SK-N-SH (cell line): ENCODE measurements at regions not wholly inside any gene's neighbourhood (a gene's known extent, or its start where the extent isn't known, plus 50 kb on each side); places are given as distances from the start of the nearest gene placed in this dataset.

ENCODE experiments used
- CTCF ChIA-PET: fragments of 300-600, 350-600 bp; formaldehyde crosslinking; extraction: SDS; loops from one replicate; lab custom pipeline; 2021; lab: Yijun Ruan, JAX
- POLR2A ChIA-PET: fragments of 350-600 bp; sonication (Branson Sonifier 250); formaldehyde crosslinking; extraction: SDS; loops from one replicate; lab custom pipeline; 2020; ENCODE audit warnings: antibody characterized with exemption, inconsistent platforms; lab: Yijun Ruan, JAX
- DNase-seq: peaks from one replicate; pipeline ENCODE4 v3.0.0; 2012
- H2AFZ ChIP-seq: fragments of 200-600 bp; sonication (generic); 2 replicates; pipeline ENCODE4 v1.8.1; 2016; ENCODE audit warnings: antibody characterized with exemption, mild to moderate bottlenecking, low read depth
- H3F3A ChIP-seq: fragments of 200-600 bp; sonication (generic); replicated peaks from 2 replicates; pipeline ENCODE3; 2016; ENCODE audit warnings: antibody characterized with exemption, mild to moderate bottlenecking; ENCODE audit not compliant: insufficient read depth
- H3K27ac ChIP-seq, 2 experiments: fragments of 200-500 bp in 1 of 2; fragments of 200-600 bp in 1 of 2; sonication (Bioruptor generic) in 1 of 2; sonication (generic), shearing (Covaris generic) in 1 of 2; 2 replicates each; pipeline versions ENCODE4 v1.5.1 to v1.6.1; 2014 to 2016; ENCODE audit warnings: low read depth in 2 of 2, inconsistent platforms in 1 of 2, low read length in 1 of 2, mild to moderate bottlenecking in 1 of 2, mixed read lengths in 1 of 2
- H3K27me3 ChIP-seq: fragments of 200-600 bp; sonication (generic), shearing (Covaris generic); 2 replicates; pipeline ENCODE4 v1.6.1; 2016; ENCODE audit warnings: mixed run types; ENCODE audit not compliant: insufficient read depth
- H3K36me3 ChIP-seq, 2 experiments: fragments of 200-500 bp in 1 of 2; fragments of 200-600 bp in 1 of 2; sonication (Bioruptor generic) in 1 of 2; sonication (generic) in 1 of 2; replicated peaks in 1 of 2; 2 replicates each; pipeline versions ENCODE3 to v1.5.1; 2014 to 2016; ENCODE audit warnings: low read length in 1 of 2, mild to moderate bottlenecking in 1 of 2; ENCODE audit not compliant: insufficient read depth in 2 of 2, control insufficient read depth in 1 of 2
- H3K4me1 ChIP-seq, 2 experiments: fragments of 200-500 bp in 1 of 2; fragments of 200-600 bp in 1 of 2; sonication (Bioruptor generic) in 1 of 2; sonication (generic), shearing (Covaris generic) in 1 of 2; 2 replicates each; pipeline versions ENCODE4 v1.5.1 to v1.6.1; 2014 to 2016; ENCODE audit warnings: low read depth in 1 of 2, low read length in 1 of 2, mixed run types in 1 of 2; ENCODE audit not compliant: insufficient read depth in 2 of 2, control insufficient read depth in 1 of 2
- H3K4me2 ChIP-seq: fragments of 200-600 bp; sonication (generic), shearing (Covaris generic); 2 replicates; pipeline ENCODE4 v1.6.1; 2017; ENCODE audit warnings: mixed run types
- H3K4me3 ChIP-seq, 2 experiments: fragments of 200-500 bp in 1 of 2; fragments of 200-600 bp in 1 of 2; sonication (Bioruptor generic) in 1 of 2; sonication (generic), shearing (Covaris generic) in 1 of 2; 2 replicates each; pipeline versions ENCODE4 v1.5.1 to v1.8.1; 2014 to 2016; ENCODE audit warnings: low read depth in 2 of 2, inconsistent platforms in 1 of 2, low read length in 1 of 2, mild to moderate bottlenecking in 1 of 2, mixed read lengths in 1 of 2, moderate library complexity in 1 of 2
- H3K79me2 ChIP-seq: fragments of 200-600 bp; sonication (generic); 2 replicates; pipeline ENCODE4 v1.8.1; 2017; ENCODE audit warnings: mild to moderate bottlenecking; ENCODE audit not compliant: insufficient read depth
- H3K9ac ChIP-seq: fragments of 200-600 bp; sonication (generic); 2 replicates; pipeline ENCODE4 v1.6.1; 2017; ENCODE audit warnings: mixed run types
- H3K9me2 ChIP-seq: fragments of 200-600 bp; sonication (generic); 2 replicates; pipeline ENCODE4 v1.6.1; 2017; ENCODE audit warnings: mixed run types
- H3K9me3 ChIP-seq: fragments of 200-600 bp; sonication (generic); 2 replicates; pipeline ENCODE4 v1.6.1; 2017; ENCODE audit warnings: mixed run types, mild to moderate bottlenecking, moderate library complexity
- H4K20me1 ChIP-seq: fragments of 200-600 bp; sonication (generic); 2 replicates; pipeline ENCODE4 v1.6.1; 2017; ENCODE audit warnings: mild to moderate bottlenecking, mixed run types; ENCODE audit not compliant: insufficient read depth
- CHD2 ChIP-seq: fragments of 150-350 bp; IDR thresholded peaks from 2 replicates; pipeline ENCODE4 v1.6.1; 2018; ENCODE audit warnings: low read length; ENCODE audit not compliant: partially characterized antibody
- CTCF ChIP-seq: fragments of 200-600 bp; sonication (generic); IDR thresholded peaks from 2 replicates; pipeline ENCODE4 v1.6.1; 2017; ENCODE audit warnings: antibody characterized with exemption, mild to moderate bottlenecking, moderate library complexity
- EP300 ChIP-seq, 2 experiments: IDR thresholded peaks; 2 replicates each; pipeline versions ENCODE4 v1.4.0 to v1.6.1; 2012; ENCODE audit warnings: borderline replicate concordance in 1 of 2, low read depth in 1 of 2, low read length in 1 of 2
- EZH2phosphoT487 ChIP-seq: fragments of 200-600 bp; sonication (generic); IDR thresholded peaks from 2 replicates; pipeline ENCODE4 v1.6.1; 2017; ENCODE audit warnings: low read depth, mixed run types, mild to moderate bottlenecking, antibody characterized with exemption, moderate library complexity, borderline replicate concordance
- FOSL2 ChIP-seq: IDR thresholded peaks from 2 replicates; pipeline ENCODE4 v1.4.0; 2012; ENCODE audit warnings: low read depth, mild to moderate bottlenecking, moderate library complexity, borderline replicate concordance
- FOXM1 ChIP-seq: IDR thresholded peaks from 2 replicates; pipeline ENCODE4 v1.4.0; 2012; ENCODE audit warnings: low read depth, mild to moderate bottlenecking
- GABPA ChIP-seq: IDR thresholded peaks from 2 replicates; pipeline ENCODE4 v1.4.0; 2012; ENCODE audit warnings: low read depth, mild to moderate bottlenecking
- GATA2 ChIP-seq: sonication (generic); formaldehyde crosslinking; IDR thresholded peaks from 2 replicates; pipeline ENCODE4 v1.5.0; 2020; ENCODE audit warnings: mild to moderate bottlenecking, missing genetic modification reagents
- JUND ChIP-seq: IDR thresholded peaks from 2 replicates; pipeline ENCODE4 v1.4.0; 2012
- MAX ChIP-seq: IDR thresholded peaks from 2 replicates; pipeline ENCODE4 v1.4.0; 2012; ENCODE audit warnings: low read depth
- MXI1 ChIP-seq: IDR thresholded peaks from 2 replicates; pipeline ENCODE4 v1.6.1; 2012; ENCODE audit warnings: mild to moderate bottlenecking, low read depth, low read length, improper control_type of control experiment
- NRF1 ChIP-seq: IDR thresholded peaks from 2 replicates; pipeline ENCODE4 v1.6.1; 2012; ENCODE audit warnings: low read depth, mild to moderate bottlenecking, low read length
- PBX3 ChIP-seq: IDR thresholded peaks from 2 replicates; pipeline ENCODE4; 2012
- POLR2AphosphoS5 ChIP-seq: IDR thresholded peaks from 2 replicates; pipeline ENCODE4 v1.6.1; 2012; ENCODE audit warnings: low read depth, low read length
- RAD21 ChIP-seq: IDR thresholded peaks from 2 replicates; pipeline ENCODE4 v1.6.1; 2012; ENCODE audit warnings: mild to moderate bottlenecking, low read length
- RCOR1 ChIP-seq: fragments of 150-350 bp; IDR thresholded peaks from 2 replicates; pipeline ENCODE4 v1.6.1; 2017; ENCODE audit warnings: antibody characterized with exemption, low read length
- TCF12 ChIP-seq: IDR thresholded peaks from 2 replicates; pipeline ENCODE4 v1.4.0; 2012
- TEAD4 ChIP-seq: IDR thresholded peaks from 2 replicates; pipeline ENCODE4 v1.4.0; 2012; ENCODE audit warnings: mild to moderate bottlenecking, borderline replicate concordance; ENCODE audit not compliant: insufficient read depth
- USF2 ChIP-seq: fragments of 150-350 bp; IDR thresholded peaks from 2 replicates; pipeline ENCODE4 v1.6.1; 2017; ENCODE audit warnings: antibody characterized with exemption, low read length, low read depth, borderline replicate concordance
- YY1 ChIP-seq: IDR thresholded peaks from 2 replicates; pipeline ENCODE4 v1.4.0; 2012; ENCODE audit warnings: low read depth, mild to moderate bottlenecking
- WGBS: methylation state at CpG from one replicate; pipeline ENCODE4 v1.1.6; 2017; ENCODE audit warnings: low lambda C conversion rate; 5-methylcytosine and 5-hydroxymethylcytosine counted together

- Histone ChIP-seq H3K27ac (no peak overlapping the region), H3K9ac (no peak overlapping the region), H3K9me3 (no peaks in the 10 kb centered on the region), H3K79me2 (no peaks in the 10 kb centered on the region), H3K27me3 (no peaks in the 10 kb centered on the region), H3K4me3 (no peak overlapping the region), H3K9me2 (no peaks in the 10 kb centered on the region), H3K36me3 (no peaks in the 10 kb centered on the region), H2AFZ (no peak overlapping the region), H3K4me2 (no peak overlapping the region), H3K4me1 (no peaks in the 10 kb centered on the region), H4K20me1 (no peaks in the 10 kb centered on the region), H3F3A (no peaks in the 10 kb centered on the region)
- 40% methylated on average over 14 of the region's 15 CpGs for WGBS
- POLR2A ChIA-PET, result no interaction called here
- TF ChIP-seq RCOR1, result no peak
- no peak for TF ChIP-seq JUND
- no peak for TF ChIP-seq TCF12
- no peak for TF ChIP-seq FOXM1
- no peak for TF ChIP-seq EP300 (IDR thresholded peaks at IDR 0.05; ENCODE audit: borderline replicate concordance in 1 of 2, low read depth in 1 of 2, low read length in 1 of 2)
- TF ChIP-seq RAD21, result no peak
- TF ChIP-seq MAX, result no peak
- TF ChIP-seq GABPA, result no peak
- TF ChIP-seq GATA2 (CRISPR knock-in tag), result no peak
- no peak for TF ChIP-seq CTCF
- CTCF ChIA-PET, result interaction anchor here (0.6 to 4.9 kb wide), 4 partner anchors 28 to 330 kb away, joined by 3 to 46 read pairs (median 10); no protein-coding TSS in a partner anchor
- no peak for DNase-seq
These were observed 116.3 kb upstream of the PPP2R2D start for GRCh38 chr10:131784363-131785120.

GRCh38 chr10:131785121-131785460 is 115.7 kb upstream of the PPP2R2D start:
- Histone ChIP-seq H3K27me3 (no peaks in the 10 kb centered on the region), H4K20me1 (no peaks in the 10 kb centered on the region), H3K4me1 (no peaks in the 10 kb centered on the region), H3K79me2 (no peaks in the 10 kb centered on the region), H3K4me3 (no peak overlapping the region), H2AFZ (no peak overlapping the region), H3F3A (no peaks in the 10 kb centered on the region), H3K27ac (no peak overlapping the region), H3K9me2 (no peaks in the 10 kb centered on the region), H3K9ac (no peak overlapping the region), H3K4me2 (no peak overlapping the region), H3K36me3 (no peaks in the 10 kb centered on the region), H3K9me3 (no peaks in the 10 kb centered on the region)
- ChIA-PET POLR2A (no interaction called here), CTCF (interaction anchor here (0.6 to 4.9 kb wide), 4 partner anchors 28 to 330 kb away, joined by 3 to 46 read pairs (median 10); no protein-coding TSS in a partner anchor)
- WGBS, result 68% methylated on average over 11 of the region's 11 CpGs
- DNase-seq, result no peak
- TF ChIP-seq GATA2 (CRISPR knock-in tag) (no peak), PBX3 (no peak), YY1 (no peak), CHD2 (no peak), NRF1 (no peak), RAD21 (no peak), USF2 (no peak), FOSL2 (no peak), MXI1 (no peak), POLR2AphosphoS5 (no peak), EZH2phosphoT487 (no peak), TEAD4 (no peak)
